ENCODE measurements at regions not wholly inside any gene's neighbourhood (a gene's known extent, or its start where the extent isn't known, plus 50 kb on each side); places are given as distances from the start of the nearest gene placed in this dataset.

GRCh38 chr3:94607778-94608177 lies 544.9 kb downstream of the NSUN3 start:
- no peak for TF ChIP-seq EZH2 (IDR thresholded peaks at IDR 0.05; ENCODE audit: borderline replicate concordance, low read depth, low read length, severe bottlenecking)
- no peak for TF ChIP-seq CTCF (IDR thresholded peaks at IDR 0.05; ENCODE audit: borderline replicate concordance, extremely low read depth, low read length, poor library complexity, severe bottlenecking)

Data from DND-41 (cell line).